ENCODE measurements at regions not wholly inside any gene's neighbourhood (a gene's known extent, or its start where the extent isn't known, plus 50 kb on each side); places are given as distances from the start of the nearest gene placed in this dataset.

DNA sequence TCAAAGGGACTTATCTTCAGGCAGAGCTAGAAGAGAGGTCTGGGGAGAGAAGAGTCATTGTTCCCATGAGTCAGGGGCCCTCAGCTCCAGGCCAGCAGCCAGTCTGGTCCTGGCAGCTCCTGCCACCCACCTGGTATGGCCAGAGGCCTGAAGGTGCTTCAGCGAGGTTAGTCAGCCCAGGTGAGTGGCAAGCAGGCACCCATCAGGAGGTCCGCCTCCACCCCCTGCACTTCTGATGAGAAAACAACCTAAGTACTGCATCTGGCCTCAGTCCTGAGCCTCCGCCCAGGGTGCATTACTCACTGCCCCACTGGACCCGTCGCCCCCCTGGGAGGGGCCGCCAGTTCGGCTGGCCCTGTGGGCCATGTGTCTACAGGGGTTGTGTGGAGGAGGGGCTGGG lies 130.2 kb downstream of the INHBB start:
- Histone ChIP-seq H3K9me3 (replicated peaks; ENCODE audit: insufficient read depth, low read length) (no peaks in the 10 kb centered on the region), H4K20me1 (ENCODE audit: insufficient read depth, low read length) (no peaks in the 10 kb centered on the region), H3K9me2 (replicated peaks; ENCODE audit: insufficient read depth, low read length) (no peaks in the 10 kb centered on the region), H3K4me3 (ENCODE audit: low read length) (no peak overlapping the region), H3K9ac (ENCODE audit: low read length) (no peak overlapping the region), H3K27me3 (replicated peaks; ENCODE audit: insufficient read depth, low read length) (no peaks in the 10 kb centered on the region), H3K36me3 (replicated peaks; ENCODE audit: insufficient read depth, low read length) (no peaks in the 10 kb centered on the region), H3F3A (ENCODE audit: insufficient read depth, low read length) (no peaks in the 10 kb centered on the region), H3K27ac (ENCODE audit: low read length) (no peak overlapping the region), H3K79me2 (ENCODE audit: low read length) (no peaks in the 10 kb centered on the region), H3K4me2 (ENCODE audit: low read depth, low read length) (no peak overlapping the region), H2AFZ (ENCODE audit: low read length) (no peak overlapping the region), H3K4me1 (ENCODE audit: low read length) (no peaks in the 10 kb centered on the region)
- no peak for DNase-seq
- TF ChIP-seq, protein P1, sequence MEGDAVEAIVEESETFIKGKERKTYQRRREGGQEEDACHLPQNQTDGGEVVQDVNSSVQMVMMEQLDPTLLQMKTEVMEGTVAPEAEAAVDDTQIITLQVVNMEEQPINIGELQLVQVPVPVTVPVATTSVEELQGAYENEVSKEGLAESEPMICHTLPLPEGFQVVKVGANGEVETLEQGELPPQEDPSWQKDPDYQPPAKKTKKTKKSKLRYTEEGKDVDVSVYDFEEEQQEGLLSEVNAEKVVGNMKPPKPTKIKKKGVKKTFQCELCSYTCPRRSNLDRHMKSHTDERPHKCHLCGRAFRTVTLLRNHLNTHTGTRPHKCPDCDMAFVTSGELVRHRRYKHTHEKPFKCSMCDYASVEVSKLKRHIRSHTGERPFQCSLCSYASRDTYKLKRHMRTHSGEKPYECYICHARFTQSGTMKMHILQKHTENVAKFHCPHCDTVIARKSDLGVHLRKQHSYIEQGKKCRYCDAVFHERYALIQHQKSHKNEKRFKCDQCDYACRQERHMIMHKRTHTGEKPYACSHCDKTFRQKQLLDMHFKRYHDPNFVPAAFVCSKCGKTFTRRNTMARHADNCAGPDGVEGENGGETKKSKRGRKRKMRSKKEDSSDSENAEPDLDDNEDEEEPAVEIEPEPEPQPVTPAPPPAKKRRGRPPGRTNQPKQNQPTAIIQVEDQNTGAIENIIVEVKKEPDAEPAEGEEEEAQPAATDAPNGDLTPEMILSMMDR (IDR thresholded peaks at IDR 0.05; ENCODE audit: low read length): no peak
- no peak for TF ChIP-seq EZH2phosphoT487 (IDR thresholded peaks at IDR 0.05; ENCODE audit: low read length)
- TF ChIP-seq EZH2 (optimal IDR thresholded peaks at IDR 0.05; ENCODE audit: low read depth, low read length): no peak

DNA sequence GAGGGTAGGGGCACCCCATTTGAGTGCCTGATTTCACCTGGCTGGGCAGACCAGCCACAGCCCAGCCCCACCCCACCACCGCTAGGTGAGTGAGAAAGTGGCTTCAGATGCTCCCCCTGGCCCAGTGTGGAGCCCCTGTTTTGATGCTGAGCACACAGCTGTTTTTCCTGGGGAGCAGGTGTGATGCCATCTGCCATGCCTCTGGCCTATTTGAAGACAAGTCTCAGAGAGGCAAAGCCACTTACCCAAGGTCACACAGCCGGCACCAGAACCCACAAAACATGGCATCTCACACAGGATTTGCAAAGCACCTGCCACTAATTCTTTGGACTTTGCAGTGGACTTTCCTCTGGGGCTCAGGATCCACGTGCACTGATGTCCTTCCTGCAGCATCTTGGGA lies 131.3 kb downstream of the INHBB start:
- no peak overlapping the region for H2AFZ ChIP-seq (ENCODE audit: low read length)
- H3K27ac ChIP-seq (ENCODE audit: low read length): no peak overlapping the region
- no peaks in the 10 kb centered on the region for H4K20me1 ChIP-seq (ENCODE audit: insufficient read depth, low read length)
- H3K4me1 ChIP-seq (ENCODE audit: low read length): no peaks in the 10 kb centered on the region
- DNase-seq: no peak
- no peak overlapping the region for H3K4me2 ChIP-seq (ENCODE audit: low read depth, low read length)
- H3K79me2 ChIP-seq (ENCODE audit: low read length): no peaks in the 10 kb centered on the region
- no peaks in the 10 kb centered on the region for H3K9me2 ChIP-seq (replicated peaks; ENCODE audit: insufficient read depth, low read length)
- H3K27me3 ChIP-seq (replicated peaks; ENCODE audit: insufficient read depth, low read length): no peaks in the 10 kb centered on the region
- H3K9ac ChIP-seq (ENCODE audit: low read length): no peak overlapping the region
- no peaks in the 10 kb centered on the region for H3K36me3 ChIP-seq (replicated peaks; ENCODE audit: insufficient read depth, low read length)
- TF ChIP-seq EZH2phosphoT487 (IDR thresholded peaks at IDR 0.05; ENCODE audit: low read length): no peak
- H3F3A ChIP-seq (ENCODE audit: insufficient read depth, low read length): no peaks in the 10 kb centered on the region
- no peaks in the 10 kb centered on the region for H3K9me3 ChIP-seq (replicated peaks; ENCODE audit: insufficient read depth, low read length)
- H3K4me3 ChIP-seq (ENCODE audit: low read length): no peak overlapping the region

DNA sequence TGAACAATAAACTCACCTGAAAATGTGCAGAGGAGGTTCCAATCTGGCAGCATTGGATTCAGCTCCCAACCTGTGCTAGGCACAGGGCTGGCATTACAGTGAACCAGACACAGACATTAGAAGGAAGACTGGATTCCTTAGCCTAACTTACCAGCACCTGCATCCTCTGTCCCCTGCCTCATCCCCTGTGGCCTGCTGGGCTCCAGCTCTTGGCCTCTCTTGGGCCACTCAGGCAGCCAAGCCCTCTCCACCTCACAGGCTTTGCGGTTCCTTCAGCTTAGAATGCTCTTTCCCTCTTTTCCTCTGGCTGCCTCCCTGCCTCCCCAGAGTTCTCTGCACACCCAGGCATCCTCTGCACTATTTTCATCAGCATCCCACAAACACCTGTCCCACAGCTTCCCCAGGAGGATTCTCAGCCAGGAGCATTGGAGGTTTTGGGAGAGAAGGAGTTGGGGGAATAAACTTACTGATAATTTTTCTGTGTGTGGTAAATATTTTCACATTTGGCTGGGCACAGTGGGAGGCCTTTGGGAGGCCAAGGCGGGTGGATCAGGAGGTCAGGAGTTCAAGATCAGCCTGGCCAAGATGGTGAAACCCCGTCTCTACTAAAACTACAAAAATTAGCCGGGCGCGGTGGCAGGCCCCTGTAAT lies 132.0 kb downstream of the INHBB start:
- no peak overlapping the region for H3K9ac ChIP-seq (ENCODE audit: low read length)
- no peak overlapping the region for H3K4me2 ChIP-seq (ENCODE audit: low read depth, low read length)
- H3K27me3 ChIP-seq (replicated peaks; ENCODE audit: insufficient read depth, low read length): no peaks in the 10 kb centered on the region
- no peaks in the 10 kb centered on the region for H3K9me2 ChIP-seq (replicated peaks; ENCODE audit: insufficient read depth, low read length)
- H3K9me3 ChIP-seq (replicated peaks; ENCODE audit: insufficient read depth, low read length): no peaks in the 10 kb centered on the region
- H3K4me1 ChIP-seq (ENCODE audit: low read length): no peaks in the 10 kb centered on the region
- H3K4me3 ChIP-seq (ENCODE audit: low read length): no peak overlapping the region
- no peaks in the 10 kb centered on the region for H4K20me1 ChIP-seq (ENCODE audit: insufficient read depth, low read length)
- H2AFZ ChIP-seq (ENCODE audit: low read length): no peak overlapping the region
- H3K27ac ChIP-seq (ENCODE audit: low read length): no peak overlapping the region
- DNase-seq: no peak
- no peaks in the 10 kb centered on the region for H3K79me2 ChIP-seq (ENCODE audit: low read length)
- no peaks in the 10 kb centered on the region for H3F3A ChIP-seq (ENCODE audit: insufficient read depth, low read length)
- TF ChIP-seq, protein P1 (IDR thresholded peaks at IDR 0.05; ENCODE audit: low read length): no peak
- H3K36me3 ChIP-seq (replicated peaks; ENCODE audit: insufficient read depth, low read length): no peaks in the 10 kb centered on the region

DNA sequence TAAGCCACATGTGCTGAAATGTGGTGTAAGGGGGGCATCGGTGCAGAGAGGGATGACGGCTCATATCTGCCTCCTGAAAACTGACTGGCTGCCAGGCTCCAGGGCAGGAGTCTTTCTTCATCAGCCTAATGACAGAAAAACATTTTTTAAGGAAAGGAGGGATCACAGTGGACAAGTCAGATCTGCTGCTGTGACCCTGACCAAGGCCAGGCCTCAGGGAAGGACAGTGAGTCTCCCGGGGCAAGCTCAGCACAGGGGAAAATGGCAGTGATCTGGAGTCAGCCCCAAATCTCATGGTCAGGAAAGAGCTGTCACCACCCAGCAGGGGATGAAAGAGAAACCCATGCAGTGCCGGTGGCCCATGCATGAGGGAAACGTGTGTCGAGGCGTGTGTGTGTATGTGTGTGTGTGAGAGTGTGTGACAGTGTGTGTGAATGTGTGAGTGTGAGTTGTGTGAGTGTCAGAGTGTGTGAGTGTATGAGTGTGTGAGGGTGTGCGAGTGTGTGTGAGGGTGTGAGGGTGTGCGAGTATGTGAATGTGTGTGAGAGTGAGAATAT lies 134.5 kb downstream of the INHBB start:
- Histone ChIP-seq H4K20me1 (ENCODE audit: insufficient read depth, low read length) (no peaks in the 10 kb centered on the region), H3K27ac (ENCODE audit: low read length) (no peak overlapping the region), H3K79me2 (ENCODE audit: low read length) (no peaks in the 10 kb centered on the region), H3F3A (ENCODE audit: insufficient read depth, low read length) (no peaks in the 10 kb centered on the region), H2AFZ (ENCODE audit: low read length) (no peak overlapping the region), H3K4me3 (ENCODE audit: low read length) (no peak overlapping the region), H3K9me2 (replicated peaks; ENCODE audit: insufficient read depth, low read length) (no peaks in the 10 kb centered on the region), H3K27me3 (replicated peaks; ENCODE audit: insufficient read depth, low read length) (no peaks in the 10 kb centered on the region), H3K9ac (ENCODE audit: low read length) (no peak overlapping the region), H3K9me3 (replicated peaks; ENCODE audit: insufficient read depth, low read length) (no peaks in the 10 kb centered on the region), H3K4me2 (ENCODE audit: low read depth, low read length) (no peak overlapping the region), H3K36me3 (replicated peaks; ENCODE audit: insufficient read depth, low read length) (no peaks in the 10 kb centered on the region), H3K4me1 (ENCODE audit: low read length) (no peaks in the 10 kb centered on the region)
- DNase-seq: no peak
- TF ChIP-seq EZH2phosphoT487 (IDR thresholded peaks at IDR 0.05; ENCODE audit: low read length): no peak
- no peak for TF ChIP-seq EZH2 (optimal IDR thresholded peaks at IDR 0.05; ENCODE audit: low read depth, low read length)
- TF ChIP-seq, protein P1 (IDR thresholded peaks at IDR 0.05; ENCODE audit: low read length): no peak

All from MM.1S (cell line).